Activated CD8-positive, alpha-beta T cell treated with anti-CD3 and anti-CD28 coated beads for 36 hours (primary cell): ENCODE measurements at regions not wholly inside any gene's neighbourhood (a gene's known extent, or its start where the extent isn't known, plus 50 kb on each side); places are given as distances from the start of the nearest gene placed in this dataset.

Experiments used
- ATAC-seq: fragments of 200-7000 bp; cut with Tn5 transposase; one replicate; pipeline ENCODE4 v1.10.0; 2021; ENCODE audit warnings: mild to moderate bottlenecking, moderate library complexity
- CTCF ChIA-PET: fragments of 350-600 bp; sonication (Branson Sonifier 250); formaldehyde crosslinking; loops from one replicate; lab custom pipeline; 2021; ENCODE audit warnings: antibody characterized with exemption; lab: Charles Lee
- POLR2A ChIA-PET: fragments of 350-600 bp; sonication (Branson Sonifier 250); formaldehyde crosslinking; loops from one replicate; lab custom pipeline; 2021; ENCODE audit warnings: antibody characterized with exemption; lab: Charles Lee
- DNase-seq: peaks from one replicate; pipeline ENCODE4 v3.0.0-alpha.2; 2020
- H3K27ac Mint-ChIP-seq: one replicate; pipeline ENCODE4 v1.8.0; 2021; ENCODE audit warnings: mild to moderate bottlenecking, mixed read lengths
- H3K27me3 Mint-ChIP-seq: one replicate; pipeline ENCODE4 v1.8.0; 2021; ENCODE audit warnings: mixed read lengths
- H3K36me3 Mint-ChIP-seq: one replicate; pipeline ENCODE4 v1.8.0; 2021; ENCODE audit warnings: low read depth, mixed read lengths
- H3K4me1 Mint-ChIP-seq: one replicate; pipeline ENCODE4 v1.8.0; 2021; ENCODE audit warnings: low read depth, mixed read lengths
- H3K4me3 Mint-ChIP-seq: one replicate; pipeline ENCODE4 v1.8.0; 2021; ENCODE audit warnings: mild to moderate bottlenecking, moderate library complexity, mixed read lengths
- H3K9me3 Mint-ChIP-seq: one replicate; pipeline ENCODE4 v1.8.0; 2021; ENCODE audit warnings: mixed read lengths
- CTCF ChIP-seq: fragments of 200-600 bp; IDR thresholded peaks from one replicate; pipeline ENCODE4 v1.8.0; 2022; ENCODE audit warnings: antibody characterized with exemption, mild to moderate bottlenecking
- intact Hi-C: fragments of 100-400 bp; cut with micrococcal nuclease; formaldehyde crosslinking; loops from one replicate; pipeline ENCODE4 v1.10.0; 2022

GRCh38 chr13:90420683-90421082 is 926.8 kb upstream of the MIR17HG start:
- CTCF ChIA-PET, result no interaction called here
- Mint-ChIP-seq H3K9me3 (peaks cover 3% of the 10 kb centered on the region), H3K27me3 (no peaks in the 10 kb centered on the region), H3K27ac (no peak overlapping the region), H3K4me1 (no peaks in the 10 kb centered on the region), H3K4me3 (no peak overlapping the region), H3K36me3 (no peaks in the 10 kb centered on the region)
- intact Hi-C loops, result no loop called here
- ATAC-seq, result no peak
- DNase-seq, result no peak
- POLR2A ChIA-PET, result no interaction called here
- TF ChIP-seq CTCF, result no peak

- Mint-ChIP-seq H3K36me3 (no peaks in the 10 kb centered on the region), H3K4me3 (no peak overlapping the region), H3K27me3 (no peaks in the 10 kb centered on the region), H3K27ac (no peak overlapping the region), H3K9me3 (peaks cover 7% of the 10 kb centered on the region), H3K4me1 (no peaks in the 10 kb centered on the region)
- DNase-seq (no peak), ATAC-seq (no peak)
- ChIA-PET CTCF (no interaction called here), POLR2A (no interaction called here)
- intact Hi-C loops, result no loop called here
- no peak for TF ChIP-seq CTCF
These were observed 919.9 kb upstream of the MIR17HG start for GRCh38 chr13:90427322-90428272.

- intact Hi-C loops, result no loop called here
- no peak for DNase-seq
- H3K4me1 Mint-ChIP-seq, result no peaks in the 10 kb centered on the region
- CTCF ChIA-PET, result no interaction called here
- no peaks in the 10 kb centered on the region for H3K36me3 Mint-ChIP-seq
- H3K27me3 Mint-ChIP-seq, result no peaks in the 10 kb centered on the region
- H3K9me3 Mint-ChIP-seq, result peaks cover 7% of the 10 kb centered on the region
- H3K27ac Mint-ChIP-seq, result no peak overlapping the region
- ATAC-seq, result no peak
- no peak overlapping the region for H3K4me3 Mint-ChIP-seq
- TF ChIP-seq CTCF, result no peak
- POLR2A ChIA-PET, result no interaction called here
These were observed 918.8 kb upstream of the MIR17HG start for GRCh38 chr13:90428522-90429210.

GRCh38 chr13:90430127-90430526 is 917.4 kb upstream of the MIR17HG start:
- DNase-seq, result no peak
- TF ChIP-seq CTCF, result no peak
- POLR2A ChIA-PET, result no interaction called here
- no peaks in the 10 kb centered on the region for H3K4me1 Mint-ChIP-seq
- no peak for ATAC-seq
- H3K9me3 Mint-ChIP-seq, result peaks cover 8% of the 10 kb centered on the region
- H3K27me3 Mint-ChIP-seq, result no peaks in the 10 kb centered on the region
- H3K27ac Mint-ChIP-seq, result no peak overlapping the region
- no peak overlapping the region for H3K4me3 Mint-ChIP-seq
- H3K36me3 Mint-ChIP-seq, result no peaks in the 10 kb centered on the region
- CTCF ChIA-PET, result no interaction called here
- intact Hi-C loops, result no loop called here

GRCh38 chr13:90436697-90437096 is 910.8 kb upstream of the MIR17HG start:
- Mint-ChIP-seq H3K9me3 (peaks cover 10% of the 10 kb centered on the region), H3K36me3 (no peaks in the 10 kb centered on the region), H3K4me3 (no peak overlapping the region), H3K27ac (no peak overlapping the region), H3K27me3 (no peaks in the 10 kb centered on the region), H3K4me1 (no peaks in the 10 kb centered on the region)
- intact Hi-C loops, result no loop called here
- DNase-seq, result no peak
- ChIA-PET CTCF (no interaction called here), POLR2A (no interaction called here)
- ATAC-seq, result no peak
- no peak for TF ChIP-seq CTCF
